Peyer's patch (tissue), 4 donors: ENCODE measurements at regions not wholly inside any gene's neighbourhood (a gene's known extent, or its start where the extent isn't known, plus 50 kb on each side); places are given as distances from the start of the nearest gene placed in this dataset.

Experiments used
- DNase-seq, 3 donors: peaks; one replicate each; pipeline ENCODE4 v3.0.0-alpha.2; 2017 to 2019
- H3K27ac ChIP-seq, 4 donors: fragments of 200-600 bp; sonication (generic); one replicate each; pipeline ENCODE4 v1.5.1; 2016 to 2019
- H3K27me3 ChIP-seq, 2 donors: fragments of 200-600 bp; sonication (generic); one replicate each; pipeline ENCODE4 v1.5.1; 2019
- H3K36me3 ChIP-seq, 3 donors: fragments of 200-600 bp; sonication (generic); one replicate each; pipeline ENCODE4 v1.5.1; 2016 to 2019
- H3K4me1 ChIP-seq, 4 donors: fragments of 200-600 bp; sonication (generic); one replicate each; pipeline ENCODE4 v1.5.1; 2016 to 2019
- H3K4me3 ChIP-seq, 4 donors: fragments of 200-600 bp; sonication (generic); 1 replicate in 3 of 4; 2 replicates in 1 of 4; pipeline ENCODE4 v1.5.1; 2016 to 2019; ENCODE audit warnings: mild to moderate bottlenecking in 1 of 4
- H3K9me3 ChIP-seq, 4 donors: fragments of 200-600 bp; sonication (generic); one replicate each; pipeline ENCODE4 v1.5.1; 2016 to 2019; ENCODE audit warnings: mild to moderate bottlenecking in 1 of 4
- CTCF ChIP-seq, 6 experiments: fragments of 450-650 bp in 4 of 6; fragments of 200-600 bp in 2 of 6; sonication (generic) in 1 of 6; IDR thresholded peaks; one replicate each; pipeline ENCODE4 v1.5.1; 2017 to 2019; ENCODE audit warnings: antibody characterized with exemption in 6 of 6, mild to moderate bottlenecking in 3 of 6, moderate library complexity in 1 of 6
- POLR2A ChIP-seq, 2 donors: fragments of 450-650 bp; IDR thresholded peaks; one replicate each; pipeline ENCODE4 v1.5.1; 2017; ENCODE audit warnings: antibody characterized with exemption in 2 of 2, mild to moderate bottlenecking in 2 of 2, moderate library complexity in 2 of 2

- no peak overlapping the region for H3K4me3 ChIP-seq
- no peaks in the 10 kb centered on the region for H3K36me3 ChIP-seq
- no peaks in the 10 kb centered on the region for H3K27me3 ChIP-seq
- no peaks in the 10 kb centered on the region for H3K9me3 ChIP-seq
- TF ChIP-seq CTCF (IDR thresholded peaks at IDR 0.05) (no peak), POLR2A (IDR thresholded peaks at IDR 0.05) (no peak)
- no peak overlapping the region for H3K27ac ChIP-seq
- H3K4me1 ChIP-seq, result no peaks in the 10 kb centered on the region
- DNase-seq, result no peak
Observed at GRCh38 chr15:59825901-59826300, 136.8 kb upstream of the BNIP2 start.

- H3K36me3 ChIP-seq, result no peaks in the 10 kb centered on the region
- no peaks in the 10 kb centered on the region for H3K27me3 ChIP-seq
- TF ChIP-seq CTCF (IDR thresholded peaks at IDR 0.05), result no peak
- no peak overlapping the region for H3K4me3 ChIP-seq
- no peak overlapping the region for H3K27ac ChIP-seq
- H3K4me1 ChIP-seq, result no peaks in the 10 kb centered on the region
- DNase-seq, result no peak
- no peaks in the 10 kb centered on the region for H3K9me3 ChIP-seq
Observed at GRCh38 chr15:59821286-59821685, 132.2 kb upstream of the BNIP2 start.

DNA sequence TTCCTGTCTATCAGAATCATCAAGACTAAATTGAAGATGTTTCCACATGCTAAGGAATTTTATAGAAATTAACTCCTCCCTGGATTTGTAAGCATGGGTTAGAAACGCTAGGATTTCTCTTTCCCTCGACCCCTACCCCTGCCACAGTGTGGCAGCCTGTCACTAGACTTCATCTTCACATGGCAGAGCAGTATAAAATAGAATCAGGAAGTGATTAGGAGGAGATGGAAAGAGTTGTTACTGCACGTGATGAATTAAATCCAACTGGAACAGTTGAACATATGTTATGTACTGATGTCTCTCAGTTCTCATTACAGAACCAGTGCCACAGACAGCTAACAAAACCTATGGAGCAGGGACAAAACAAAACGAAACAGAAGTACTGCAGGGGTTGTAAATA lies 130.0 kb upstream of the BNIP2 start:
- Histone ChIP-seq H3K4me1 (no peaks in the 10 kb centered on the region), H3K27me3 (no peaks in the 10 kb centered on the region), H3K9me3 (no peaks in the 10 kb centered on the region), H3K27ac (no peak overlapping the region), H3K36me3 (no peaks in the 10 kb centered on the region), H3K4me3 (no peak overlapping the region)
- TF ChIP-seq POLR2A (IDR thresholded peaks at IDR 0.05) (no peak), CTCF (IDR thresholded peaks at IDR 0.05) (no peak)
- DNase-seq, result no peak

DNA sequence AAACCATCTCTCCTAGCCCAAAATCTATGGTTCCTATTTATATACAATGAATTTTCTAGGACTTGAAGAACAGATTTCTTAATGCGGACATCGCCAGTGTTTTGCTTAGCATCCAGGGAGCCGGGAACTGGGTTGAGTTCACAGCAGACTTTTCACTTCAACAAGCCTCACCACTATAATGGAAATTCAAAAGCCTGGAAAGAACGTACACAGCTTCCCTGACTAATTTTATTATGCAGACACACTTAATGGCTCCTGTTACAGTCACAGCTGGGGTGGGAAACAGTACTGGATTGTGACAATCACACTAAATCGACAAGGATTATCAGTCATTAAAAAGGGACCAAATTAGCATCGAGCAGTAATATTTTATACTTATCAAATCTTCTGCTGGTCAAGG lies 129.2 kb upstream of the BNIP2 start:
- Histone ChIP-seq H3K36me3 (no peaks in the 10 kb centered on the region), H3K4me3 (no peak overlapping the region), H3K4me1 (no peaks in the 10 kb centered on the region), H3K27ac (no peak overlapping the region), H3K9me3 (no peaks in the 10 kb centered on the region), H3K27me3 (no peaks in the 10 kb centered on the region)
- no peak for DNase-seq
- TF ChIP-seq CTCF (IDR thresholded peaks at IDR 0.05), result no peak
- no peak for TF ChIP-seq POLR2A (IDR thresholded peaks at IDR 0.05)

GRCh38 chr15:59817834-59818233 lies 128.7 kb upstream of the BNIP2 start:
- Histone ChIP-seq H3K4me3 (no peak overlapping the region), H3K27ac (no peak overlapping the region), H3K27me3 (no peaks in the 10 kb centered on the region), H3K9me3 (no peaks in the 10 kb centered on the region), H3K4me1 (no peaks in the 10 kb centered on the region), H3K36me3 (no peaks in the 10 kb centered on the region)
- no peak for DNase-seq
- no peak for TF ChIP-seq CTCF (IDR thresholded peaks at IDR 0.05)
- TF ChIP-seq POLR2A (IDR thresholded peaks at IDR 0.05), result no peak

DNA sequence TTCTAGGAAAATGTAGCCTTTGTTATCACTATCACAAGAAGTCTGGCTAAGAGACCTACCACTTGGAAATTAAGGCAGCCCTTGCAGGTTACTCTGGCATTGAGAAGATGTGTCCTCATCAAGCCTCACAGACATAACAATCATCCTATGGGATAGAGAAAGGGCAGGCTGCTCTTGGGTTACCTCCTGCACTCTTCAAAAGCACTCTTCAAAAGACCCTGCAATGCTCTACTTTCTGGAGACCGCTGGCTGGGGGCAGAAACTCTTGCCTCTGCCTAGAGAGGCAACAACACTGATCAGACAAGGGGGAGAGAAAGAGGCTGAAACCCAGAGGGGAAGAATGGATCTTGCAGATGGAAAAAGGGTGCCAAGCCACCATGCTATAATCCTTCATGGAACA lies 127.9 kb upstream of the BNIP2 start:
- Histone ChIP-seq H3K4me3 (no peak overlapping the region), H3K4me1 (no peaks in the 10 kb centered on the region), H3K27ac (no peak overlapping the region), H3K27me3 (no peaks in the 10 kb centered on the region), H3K9me3 (no peaks in the 10 kb centered on the region), H3K36me3 (no peaks in the 10 kb centered on the region)
- DNase-seq, result no peak
- TF ChIP-seq POLR2A (IDR thresholded peaks at IDR 0.05) (no peak), CTCF (IDR thresholded peaks at IDR 0.05) (no peak)
